ENCODE measurements at regions not wholly inside any gene's neighbourhood (a gene's known extent, or its start where the extent isn't known, plus 50 kb on each side); places are given as distances from the start of the nearest gene placed in this dataset.

DNA sequence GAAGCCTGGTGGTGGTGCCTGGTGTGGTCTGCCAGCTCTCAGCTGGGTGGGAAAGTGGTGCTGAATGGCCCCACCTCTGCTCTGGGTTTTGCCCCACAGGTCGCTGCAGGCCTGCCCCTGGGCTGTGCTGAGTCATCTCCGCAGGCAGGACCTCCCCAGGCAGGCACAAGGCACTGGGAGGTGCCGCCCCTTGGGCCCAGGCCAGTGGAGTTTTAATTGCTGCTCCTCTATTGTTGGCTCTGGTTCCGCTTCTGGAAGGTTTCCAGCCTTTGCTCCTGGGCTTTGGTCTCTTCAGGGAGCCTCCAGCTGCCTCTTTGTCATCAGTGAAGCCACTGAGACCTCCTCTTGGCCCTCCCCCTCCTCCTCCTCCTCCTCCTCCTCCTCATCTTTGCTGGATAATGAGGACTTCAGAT is 180.3 kb upstream of the GRB10 start:
- peak; percentile 48 for DNase-seq

DNA sequence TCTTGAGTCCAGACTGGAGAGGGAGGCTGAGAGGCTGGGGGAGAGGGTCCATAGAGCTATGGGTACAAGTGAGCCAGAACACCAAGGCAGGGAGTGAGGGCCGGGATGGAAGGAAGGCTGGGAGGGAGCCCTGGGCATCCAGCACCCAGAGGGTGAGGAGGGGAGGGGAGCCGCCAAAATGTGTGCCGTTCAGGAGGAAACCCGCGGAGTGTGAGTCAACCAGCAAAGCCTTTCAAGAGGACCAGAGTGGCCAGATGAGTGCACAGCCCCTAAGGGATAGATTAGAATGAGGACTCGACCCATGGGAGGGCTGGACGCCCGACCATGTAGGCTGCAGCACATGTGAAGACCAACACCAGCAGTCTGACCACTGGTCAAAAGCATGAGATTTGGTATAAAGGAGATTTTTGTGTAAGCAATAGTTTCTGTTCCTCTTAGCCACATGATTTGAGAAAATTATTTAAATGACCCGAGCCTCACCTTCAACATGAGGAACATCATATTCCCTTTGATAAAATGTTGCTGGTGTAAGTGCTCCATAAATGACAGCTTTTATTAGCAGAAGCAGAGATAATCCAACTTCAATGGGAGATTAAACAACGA is 179.7 kb upstream of the GRB10 start:
- no peak for DNase-seq

DNA sequence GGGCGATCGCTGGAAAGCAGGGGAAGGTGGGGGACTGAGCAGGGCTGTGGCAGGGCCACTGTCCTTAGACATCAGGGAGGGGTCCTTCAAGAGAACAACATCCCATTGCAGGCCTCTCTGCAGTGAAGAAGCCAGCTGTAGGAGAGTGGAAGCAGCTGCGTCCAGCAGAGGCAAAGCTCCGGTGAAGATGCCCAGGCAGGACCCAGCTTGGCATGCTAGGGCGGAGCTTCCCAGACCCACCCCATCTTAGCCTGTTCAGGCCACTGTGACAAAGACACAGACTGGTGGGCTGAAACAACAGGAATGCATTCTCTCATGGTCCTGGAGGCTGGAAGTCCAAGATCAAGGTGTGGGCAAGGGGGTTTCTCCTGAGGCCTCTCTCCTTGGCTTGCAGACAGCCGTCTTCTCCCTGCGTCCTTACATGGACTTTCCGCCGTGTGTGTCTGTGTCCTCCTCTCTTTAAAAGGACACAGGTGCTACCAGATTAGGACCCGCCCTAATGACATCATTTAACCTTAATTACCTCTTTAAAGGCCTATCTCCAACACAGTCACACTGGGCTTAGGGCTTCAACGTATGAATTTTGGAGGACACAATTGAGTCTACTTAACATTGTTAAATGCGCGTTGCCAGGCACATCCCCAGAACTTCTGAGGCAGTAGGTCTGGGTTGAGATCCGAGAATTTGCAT is 178.1 kb upstream of the GRB10 start:
- no peak for DNase-seq

DNA sequence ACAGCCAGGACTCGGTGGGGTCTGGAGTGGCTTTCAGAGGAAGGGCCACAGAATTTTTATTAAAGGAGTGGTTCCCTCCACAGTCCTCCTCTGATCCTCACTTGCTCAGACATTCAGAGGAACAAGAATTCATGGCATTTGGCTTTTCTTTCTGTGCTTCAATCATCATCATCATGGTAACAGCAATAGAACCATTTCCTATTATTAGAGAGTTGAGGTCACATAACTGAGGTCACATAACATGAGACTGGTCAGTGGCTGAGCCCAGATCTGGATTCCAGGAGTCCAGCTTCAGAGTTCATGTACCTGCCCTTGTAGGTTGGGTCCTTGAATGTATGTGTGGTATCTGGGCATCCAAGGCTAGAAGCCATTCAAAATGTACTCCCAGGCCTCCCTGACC is 177.3 kb upstream of the GRB10 start:
- no peak for DNase-seq

DNA sequence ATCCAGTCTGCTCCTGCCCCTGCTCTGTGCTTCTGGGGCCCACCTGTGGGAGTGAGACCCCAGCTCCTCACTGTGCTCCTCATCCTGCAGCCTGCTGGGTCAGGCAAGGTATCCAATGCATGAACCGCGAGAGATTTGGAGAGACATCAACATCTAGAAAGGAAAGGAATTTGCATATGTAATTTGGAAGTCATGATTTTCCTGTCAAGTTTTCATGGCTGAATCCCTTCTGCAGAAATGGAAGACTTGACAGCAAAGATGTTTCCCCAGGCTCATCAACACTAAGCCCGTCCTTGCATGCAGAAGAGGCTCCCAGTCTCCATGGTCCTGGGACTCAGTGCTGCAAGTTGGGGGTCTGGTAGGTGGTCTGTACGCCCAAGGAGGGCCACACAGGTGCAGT is 176.9 kb upstream of the GRB10 start:
- DNase-seq = no peak

DNA sequence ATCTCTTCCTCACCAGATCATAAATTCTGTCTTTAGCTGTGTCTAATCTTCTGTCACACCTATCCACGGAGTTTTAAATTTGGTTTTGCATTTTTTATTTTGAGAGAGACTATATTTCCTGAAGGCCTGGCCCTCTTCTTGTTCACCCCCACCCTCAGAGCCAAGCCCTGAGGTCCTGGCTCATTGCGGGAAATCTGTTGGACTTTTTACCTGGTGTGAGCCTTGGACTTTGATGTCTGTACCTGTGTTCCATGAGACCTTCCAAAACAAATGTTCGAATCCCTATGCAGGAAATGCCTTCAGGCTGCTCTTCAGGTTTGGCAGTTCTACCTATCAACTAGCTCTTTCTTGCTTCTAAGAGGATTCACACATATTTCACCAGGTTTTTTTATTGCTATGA is 175.2 kb upstream of the GRB10 start:
- DNase-seq = no peak

DNA sequence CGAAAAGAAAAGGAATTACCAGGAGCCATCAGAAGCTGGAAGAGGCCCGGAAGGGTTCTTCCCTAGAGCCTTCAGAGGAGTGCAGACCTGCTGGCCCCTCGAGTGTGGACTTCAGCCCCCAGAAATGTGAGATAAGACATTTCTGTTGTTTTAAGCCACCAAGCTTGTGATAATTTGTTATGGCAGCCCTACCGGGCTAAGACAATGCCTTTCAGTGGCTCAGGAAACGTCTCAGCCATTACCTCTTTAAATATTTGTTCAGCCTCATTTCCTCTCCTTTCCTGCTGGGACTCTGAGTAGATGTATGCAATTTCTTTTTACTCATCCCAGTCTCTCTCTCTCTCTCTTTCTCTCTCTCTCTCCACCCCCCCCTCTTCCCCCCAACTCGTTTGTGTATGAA is 174.7 kb upstream of the GRB10 start:
- no peak for DNase-seq

DNA sequence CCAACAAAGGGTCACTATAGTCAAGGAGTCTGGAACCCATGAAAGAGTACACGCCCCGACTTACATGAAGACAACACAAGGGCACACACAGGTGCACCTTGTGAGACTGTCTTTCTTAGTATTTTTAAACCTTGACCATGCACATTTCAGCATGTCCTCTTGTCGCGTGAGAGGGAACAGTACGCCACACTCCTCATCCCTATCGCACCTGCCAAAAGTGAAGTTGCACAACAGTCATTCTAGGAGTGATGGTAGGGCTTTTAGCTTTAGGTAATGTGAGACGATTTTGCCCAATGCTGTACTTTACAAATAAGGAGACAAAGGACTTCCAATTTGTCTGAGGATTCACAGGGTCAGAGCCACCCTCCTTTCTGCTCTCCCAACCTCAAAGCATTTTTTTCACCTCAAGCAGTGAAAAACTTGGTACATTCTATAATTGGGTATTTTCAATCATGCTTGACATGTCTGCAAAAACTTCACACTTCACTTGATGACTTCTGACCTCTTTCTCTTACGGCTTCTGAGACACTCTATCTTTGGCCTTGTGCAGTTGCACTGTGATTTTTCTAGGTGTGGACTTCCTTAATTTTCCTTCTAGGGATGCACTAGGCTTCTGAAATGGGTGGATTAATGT is 173.9 kb upstream of the GRB10 start:
- DNase-seq = no peak

DNA sequence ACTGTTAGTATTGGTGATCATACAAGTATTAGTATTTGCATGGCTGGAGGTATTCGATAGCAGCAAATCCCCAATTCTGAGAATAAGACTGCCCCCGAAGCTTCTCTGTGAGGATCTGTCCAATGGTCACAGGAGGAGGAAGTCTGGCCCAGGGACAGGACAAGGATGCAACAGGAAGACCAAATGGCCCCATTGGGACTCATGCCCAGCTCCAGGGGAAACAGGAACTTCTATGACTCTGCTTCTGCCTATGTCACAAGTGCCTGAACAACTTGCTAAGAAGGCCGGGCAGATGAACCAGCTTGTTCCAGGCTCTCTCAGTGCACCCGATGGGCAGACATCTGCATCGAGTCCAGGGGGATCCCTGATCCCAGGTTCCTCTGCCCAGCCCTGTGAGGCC is 172.0 kb upstream of the GRB10 start:
- no peak for DNase-seq

DNA sequence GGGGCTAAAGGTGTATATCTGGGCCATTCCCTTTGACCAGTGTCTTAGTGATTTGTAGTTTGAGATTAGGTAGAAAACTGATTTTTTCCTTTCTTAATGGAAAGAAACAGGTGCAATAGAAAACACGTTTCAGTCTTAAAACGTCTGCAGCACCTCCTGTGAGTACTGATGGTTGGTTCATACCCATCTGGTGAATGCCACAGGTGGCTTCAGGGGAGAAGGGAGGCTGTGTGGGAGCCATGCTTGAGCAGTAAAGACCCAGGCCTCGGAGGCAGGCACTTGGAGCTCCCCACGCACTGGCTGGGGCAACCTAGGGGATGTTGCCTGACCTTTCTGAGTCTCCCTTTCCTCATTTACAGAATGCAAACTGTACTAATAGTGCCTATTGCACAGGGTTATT is 171.5 kb upstream of the GRB10 start:
- DNase-seq = no peak

DNA sequence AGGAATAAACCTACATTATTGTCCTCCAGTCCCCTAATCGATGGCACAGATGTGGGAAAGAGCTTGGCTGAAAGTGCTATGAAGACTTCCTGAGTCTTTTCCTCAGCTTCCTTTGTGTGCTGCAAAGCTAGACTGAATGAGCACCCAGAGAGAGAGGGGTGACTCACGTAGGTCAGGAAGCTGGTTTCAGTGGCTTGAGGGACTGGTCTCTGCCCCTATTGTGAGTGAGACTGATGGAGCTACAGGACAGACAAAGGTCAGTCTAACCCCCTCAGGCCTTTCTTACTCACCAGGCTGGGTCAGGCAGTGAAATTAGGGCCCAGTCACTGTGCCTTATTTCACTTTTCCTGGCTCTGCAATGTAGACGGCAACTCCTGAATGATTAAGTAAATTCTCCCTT is 171.1 kb upstream of the GRB10 start:
- no peak for DNase-seq

DNA sequence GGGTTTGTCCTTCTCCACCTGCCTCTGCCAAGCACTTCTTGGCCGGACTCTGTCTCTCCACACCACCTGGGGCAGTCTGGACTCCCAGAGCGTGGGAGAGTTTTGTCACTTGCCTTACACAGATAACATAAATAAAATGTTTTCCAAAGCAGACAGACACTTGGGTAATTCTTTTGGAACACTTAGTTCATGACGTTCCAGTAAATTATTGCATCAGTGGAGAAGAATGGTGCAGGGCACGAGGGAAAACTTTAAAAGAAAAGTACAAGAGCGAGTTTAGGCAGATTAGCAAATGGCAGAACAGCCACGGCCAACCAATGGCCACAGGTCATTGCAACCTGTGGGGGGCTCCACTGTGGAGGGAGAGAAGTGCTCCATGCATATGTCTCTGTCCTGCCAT is 170.6 kb upstream of the GRB10 start:
- DNase-seq = no peak

DNA sequence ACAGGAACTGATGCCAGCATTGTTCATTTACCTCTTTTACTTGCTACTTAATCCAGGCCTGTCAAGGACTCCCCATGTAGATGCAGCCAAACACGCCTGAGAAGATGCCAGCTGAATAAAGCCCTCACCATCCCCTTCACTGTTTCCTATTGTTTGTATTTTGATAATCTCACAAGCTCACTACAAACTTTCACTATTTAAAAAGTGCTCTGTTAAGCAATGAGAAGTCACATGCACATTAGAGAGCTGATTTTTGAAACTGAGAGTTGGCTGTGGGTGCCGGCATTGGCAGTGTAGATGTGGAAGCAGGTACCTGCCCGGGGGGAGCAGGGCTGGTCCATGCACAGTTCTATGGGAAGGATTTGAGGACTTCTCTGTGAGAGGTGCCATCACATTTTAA is 169.8 kb upstream of the GRB10 start:
- DNase-seq = no peak

DNA sequence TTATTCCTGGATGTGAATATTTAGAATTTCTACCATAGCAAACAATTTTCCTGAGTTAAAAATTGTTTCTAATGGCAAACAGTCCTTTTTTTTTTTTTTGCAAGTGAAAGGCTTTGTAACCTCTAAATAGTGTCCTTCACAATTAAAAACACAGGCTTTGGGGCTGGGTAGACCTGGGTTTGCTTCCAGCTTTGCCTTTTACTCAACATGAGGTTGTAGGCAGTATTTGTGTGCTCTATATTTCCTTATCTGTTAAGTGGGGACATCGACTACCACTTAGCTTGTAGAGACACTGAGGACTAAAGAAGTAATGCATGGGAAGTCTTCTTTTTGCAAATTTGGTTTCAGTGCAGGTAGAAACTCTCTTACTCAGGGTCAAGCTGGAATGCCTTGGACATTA is 169.4 kb upstream of the GRB10 start:
- no peak for DNase-seq

DNA sequence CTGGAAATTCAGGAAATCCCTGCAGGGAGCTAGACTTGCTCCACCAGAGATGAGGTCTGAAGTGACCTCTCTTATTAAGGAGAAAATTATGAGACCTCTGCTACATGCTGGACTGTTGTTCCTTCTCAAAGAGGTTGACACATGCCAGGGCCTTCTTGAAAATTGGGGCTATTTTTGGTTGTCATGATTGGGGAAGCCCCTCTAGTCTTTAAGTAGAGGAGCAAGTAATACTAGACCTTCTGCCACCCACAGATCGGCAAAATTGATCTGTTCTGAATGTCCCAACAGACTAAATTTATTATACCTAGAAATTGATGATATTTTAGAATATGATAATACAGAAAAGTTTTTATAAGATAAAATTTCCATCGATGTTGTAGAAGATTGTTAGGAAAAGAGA is 160.8 kb upstream of the GRB10 start:
- DNase-seq = no peak

DNA sequence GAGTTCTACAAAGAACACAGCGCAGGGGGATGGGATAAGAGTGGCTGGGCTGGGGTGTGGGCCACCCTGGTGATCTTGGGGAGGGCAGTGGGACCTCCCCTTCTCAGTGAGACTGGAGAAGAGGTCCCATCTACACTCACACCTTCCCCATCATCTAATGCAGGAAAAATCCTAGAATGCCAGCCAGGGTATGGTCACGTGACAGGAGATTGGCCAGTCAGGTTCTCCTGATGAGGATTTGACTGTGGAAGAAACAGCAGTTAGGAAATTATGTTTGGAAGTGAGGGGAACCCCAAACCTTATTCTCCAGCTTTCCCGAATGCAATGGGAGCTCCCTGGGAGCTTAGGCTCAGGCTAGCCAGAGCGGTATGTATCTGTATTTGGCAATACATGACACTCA is 158.8 kb upstream of the GRB10 start:
- no peak for DNase-seq

DNA sequence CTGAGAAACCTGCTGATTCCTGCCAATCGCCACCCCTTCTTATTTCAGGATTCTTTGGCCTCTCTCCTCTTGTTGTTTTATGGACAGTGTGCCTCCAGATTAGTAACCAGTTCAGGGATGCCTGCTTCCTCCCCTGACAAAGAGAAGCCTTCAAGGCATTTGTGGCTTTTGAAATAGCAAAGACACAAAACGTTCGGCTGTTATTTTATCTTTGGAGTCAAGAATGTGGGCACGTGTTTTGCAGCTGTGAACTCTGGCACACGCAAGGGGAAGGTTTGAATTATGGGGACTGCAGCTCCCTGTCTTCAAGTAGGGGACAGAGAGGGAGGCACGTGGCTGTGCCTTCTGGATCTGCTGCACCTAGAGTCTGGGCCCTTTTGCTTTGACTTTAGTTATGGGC is 157.9 kb upstream of the GRB10 start:
- no peak for DNase-seq

DNA sequence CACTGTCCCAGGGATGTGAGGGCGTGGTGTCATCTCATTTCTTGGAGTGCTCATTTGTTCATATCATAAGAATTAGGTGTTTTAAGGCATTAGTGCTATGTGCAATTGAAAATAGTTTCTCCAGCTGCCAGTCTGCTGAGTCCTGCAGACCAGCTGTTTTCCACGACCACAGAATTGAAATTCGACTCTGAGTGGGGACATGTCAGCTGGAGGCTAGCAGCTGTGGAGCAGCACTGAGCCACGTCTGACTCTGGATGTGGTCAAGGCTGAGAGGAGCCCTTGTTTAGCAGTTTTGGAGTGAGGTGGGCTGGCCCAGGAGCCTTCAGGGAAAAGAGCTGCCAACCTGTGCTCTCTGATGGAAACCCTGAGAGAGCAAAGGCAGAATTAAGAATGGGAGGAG is 156.3 kb upstream of the GRB10 start:
- DNase-seq = peak; percentile 71

DNA sequence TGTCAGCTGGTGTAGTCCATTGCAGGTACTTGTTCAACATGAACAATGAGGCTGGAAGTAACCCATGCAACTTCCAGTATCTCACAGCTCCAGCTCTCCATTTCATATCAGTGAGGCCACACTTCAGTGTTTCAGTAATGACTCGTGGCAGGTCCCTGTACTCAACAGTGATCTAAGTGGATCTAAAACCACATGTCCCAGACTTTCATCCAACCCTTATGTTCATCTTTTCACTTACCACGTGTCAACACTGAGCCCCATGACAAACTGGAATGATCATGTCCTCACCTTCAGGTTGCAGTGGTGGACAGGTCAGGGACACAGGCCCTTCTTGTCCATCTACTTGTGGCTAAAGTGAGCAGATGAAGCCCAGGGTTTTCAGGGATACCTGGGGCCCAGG is 155.0 kb upstream of the GRB10 start:
- DNase-seq = no peak

DNA sequence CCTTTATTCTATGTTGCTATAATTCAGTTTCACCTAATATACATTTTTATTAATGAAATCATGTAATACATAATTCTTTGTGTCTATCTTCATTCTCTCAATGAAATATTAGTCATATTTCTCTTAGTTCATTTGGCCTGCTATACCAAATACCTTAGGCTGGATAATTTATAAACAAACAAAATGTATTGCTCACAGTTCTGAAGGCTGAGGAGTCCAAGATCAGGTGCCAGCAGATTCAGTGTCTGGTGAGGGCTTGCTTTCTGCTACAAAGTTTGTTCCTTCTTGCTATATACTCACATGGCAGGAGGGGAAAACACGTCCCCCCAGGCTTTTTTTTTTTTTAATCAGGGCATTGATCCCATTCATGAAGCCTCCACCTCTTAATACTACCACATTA is 143.4 kb upstream of the GRB10 start:
- no peak for DNase-seq

DNA sequence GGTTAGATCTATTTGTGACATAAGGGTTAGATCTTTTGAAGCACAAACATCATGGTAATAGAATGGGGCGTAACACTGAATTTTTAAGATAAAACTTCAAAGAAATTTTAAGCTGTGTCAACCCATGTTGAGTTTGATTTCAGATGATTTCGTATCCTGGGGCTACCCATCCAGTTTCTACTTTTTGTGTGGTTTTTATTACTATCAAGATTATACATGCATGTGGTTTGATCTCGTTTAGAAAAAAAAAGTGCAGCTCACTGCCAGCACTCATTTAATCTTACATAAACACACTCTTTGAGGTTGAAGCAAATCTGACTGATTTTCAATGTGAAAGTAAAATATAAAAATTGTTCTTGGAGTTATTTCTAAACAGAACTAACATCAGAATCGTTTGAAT is 140.8 kb upstream of the GRB10 start:
- DNase-seq = no peak

DNA sequence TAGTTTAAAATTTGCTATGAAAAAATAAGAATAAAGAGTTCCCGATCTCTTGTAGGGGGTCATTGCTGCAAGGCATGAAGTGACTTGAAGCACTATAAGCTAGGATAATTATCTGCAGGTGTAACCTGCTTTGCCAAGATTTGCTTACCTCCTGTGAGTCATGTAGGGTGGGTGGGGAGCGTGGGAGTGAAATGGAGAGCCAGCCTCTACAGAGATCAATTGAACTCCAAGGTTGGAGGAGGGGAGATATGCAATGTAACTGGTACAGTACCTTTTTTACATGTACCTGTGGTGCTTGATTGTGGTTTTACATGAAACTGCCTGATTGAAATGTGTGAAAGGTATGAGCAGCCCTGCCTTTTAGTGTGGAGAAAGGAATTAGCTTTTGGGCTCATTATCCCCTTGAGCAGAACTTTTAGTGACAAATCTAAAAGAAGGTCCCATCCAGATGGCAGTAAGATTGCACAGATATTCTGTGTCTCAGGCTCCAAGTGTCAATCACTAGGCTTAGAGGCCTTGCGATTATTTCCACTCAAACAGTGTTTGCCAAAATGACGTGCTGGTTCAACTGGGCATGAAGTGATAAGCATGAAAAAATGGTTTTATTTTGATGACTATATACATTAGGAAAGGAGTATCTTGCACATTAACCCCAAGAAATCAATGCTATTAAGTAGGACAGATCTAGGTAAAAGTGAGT is 138.6 kb upstream of the GRB10 start:
- no peak for DNase-seq

DNA sequence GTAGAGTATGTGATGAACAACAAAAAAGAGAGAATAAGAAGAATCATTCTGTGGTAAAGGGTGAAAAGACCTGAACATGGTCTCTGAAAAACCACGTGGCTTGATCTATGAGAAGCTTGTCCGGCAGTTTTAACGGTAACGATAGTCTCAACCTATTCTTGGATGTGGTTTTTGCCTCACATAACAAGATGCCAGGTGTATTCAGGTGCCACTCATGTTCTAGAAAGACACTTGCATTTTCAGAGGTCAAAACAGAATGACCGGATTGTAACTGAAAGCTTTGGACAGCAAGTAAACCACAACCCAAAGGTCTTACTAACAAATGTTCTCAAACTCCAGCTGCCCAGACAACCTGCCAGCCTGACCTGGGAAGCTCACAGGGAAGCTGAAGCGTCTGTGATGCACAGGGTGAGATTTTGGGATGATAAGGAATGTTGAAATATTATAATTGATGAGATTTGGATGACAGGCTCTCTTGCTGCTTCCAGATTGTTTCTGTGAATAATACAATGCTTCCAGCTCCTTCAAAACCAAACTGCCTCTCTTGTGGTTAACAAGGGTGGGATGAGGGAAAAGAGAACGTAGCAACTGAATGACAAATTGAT is 137.4 kb upstream of the GRB10 start:
- no peak for DNase-seq

DNA sequence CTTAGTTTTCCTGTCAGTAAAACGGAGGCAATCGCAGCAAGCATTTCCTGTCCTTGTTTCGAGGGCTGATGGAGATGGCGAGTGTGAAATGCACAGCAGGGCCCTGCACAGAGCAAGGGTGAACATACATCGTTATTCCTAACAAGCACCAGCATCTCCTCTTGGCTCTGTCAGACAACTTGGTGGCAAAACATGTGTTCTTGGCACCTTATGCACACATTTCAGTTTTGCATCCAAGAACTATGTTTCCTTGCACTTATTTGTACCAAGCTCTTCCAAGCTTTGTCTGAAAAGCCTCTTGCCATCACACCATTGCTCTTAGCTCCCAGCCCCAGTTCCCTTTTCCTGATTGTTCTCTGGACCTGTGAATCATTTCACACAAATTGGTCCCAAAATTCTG is 132.9 kb upstream of the GRB10 start:
- no peak for DNase-seq
